ENCODE measurements at regions not wholly inside any gene's neighbourhood (a gene's known extent, or its start where the extent isn't known, plus 50 kb on each side); places are given as distances from the start of the nearest gene placed in this dataset.

DNA sequence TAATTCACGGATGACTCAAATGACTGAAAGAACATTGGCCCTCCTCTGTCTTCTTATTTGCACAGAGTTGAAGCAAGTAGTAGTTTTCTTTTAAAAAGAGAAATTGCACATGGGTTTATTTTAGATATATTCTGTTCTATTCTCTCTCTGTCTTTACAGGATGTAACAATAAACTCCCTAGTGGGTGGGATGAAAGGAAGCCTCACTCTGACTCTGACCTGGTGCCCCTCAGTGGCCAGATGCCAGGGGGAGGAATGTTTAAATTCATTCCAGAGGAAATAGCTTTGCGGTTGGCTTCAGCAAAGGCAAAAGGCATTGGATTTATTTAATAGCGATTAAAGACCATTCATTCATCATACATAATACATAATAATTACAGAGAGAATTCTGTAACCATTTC lies 156.4 kb upstream of the MTPN start:
- H3K79me2 ChIP-seq (ENCODE audit: low read depth) = no peaks in the 10 kb centered on the region
- no peak for DNase-seq
- no peak overlapping the region for H3K4me3 ChIP-seq
- H3K4me2 ChIP-seq = no peak overlapping the region
- H2AFZ ChIP-seq = no peak overlapping the region
- H3K27me3 ChIP-seq (ENCODE audit: insufficient read depth, low read depth) = no peaks in the 10 kb centered on the region; the same call in 1 of the 2 replicates
- no peaks in the 10 kb centered on the region; the same call in 1 of the 2 replicates for H3K9me3 ChIP-seq (ENCODE audit: insufficient read depth, low read depth)
- H3F3A ChIP-seq (ENCODE audit: insufficient read depth, low read depth) = no peaks in the 10 kb centered on the region
- H4K20me1 ChIP-seq (ENCODE audit: insufficient read depth) = no peaks in the 10 kb centered on the region
- no peak overlapping the region for H3K27ac ChIP-seq
- POLR2A ChIA-PET (ENCODE audit: unreplicated experiment) = no interaction called here
- CTCF ChIA-PET = no interaction called here
- H3K36me3 ChIP-seq (ENCODE audit: low read depth) = no peaks in the 10 kb centered on the region
- no peaks in the 10 kb centered on the region for H3K9me2 ChIP-seq (ENCODE audit: insufficient read depth)
- H3K4me1 ChIP-seq (replicated peaks; ENCODE audit: insufficient read depth) = no peaks in the 10 kb centered on the region
- intact Hi-C loops (cut with micrococcal nuclease; ENCODE audit: unreplicated experiment) = no loop called here
- TF ChIP-seq CTCF (conservative IDR thresholded peaks at IDR 0.05) (no peak), EZH2 (IDR thresholded peaks at IDR 0.05; ENCODE audit: low read depth) (no peak)
- BruUV-seq (replicated peaks) = no TSS peak

DNA sequence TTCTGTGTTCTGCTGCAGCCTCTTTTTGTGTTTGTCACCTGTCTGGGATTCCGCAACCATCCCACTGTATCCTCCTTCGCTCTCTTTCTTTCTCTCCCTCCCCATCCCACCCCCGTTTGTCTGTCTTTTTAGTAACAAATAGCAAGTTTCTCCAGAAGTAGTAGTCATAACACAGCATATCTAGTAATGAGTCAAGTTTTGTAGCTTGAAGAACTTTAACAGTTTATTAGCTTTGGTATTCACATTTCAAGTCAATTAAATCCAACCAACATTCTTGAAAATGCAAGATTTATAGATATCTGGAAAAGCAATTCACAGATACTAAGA lies 154.1 kb upstream of the MTPN start:
- no peaks in the 10 kb centered on the region for H3K9me2 ChIP-seq (ENCODE audit: insufficient read depth)
- no peak overlapping the region for H3K4me3 ChIP-seq
- H3K27ac ChIP-seq = no peak overlapping the region
- H2AFZ ChIP-seq = no peak overlapping the region
- no TSS peak for BruUV-seq (replicated peaks)
- H4K20me1 ChIP-seq (ENCODE audit: insufficient read depth) = no peaks in the 10 kb centered on the region
- no peaks in the 10 kb centered on the region for H3K36me3 ChIP-seq (ENCODE audit: low read depth)
- no peaks in the 10 kb centered on the region for H3K27me3 ChIP-seq (ENCODE audit: insufficient read depth, low read depth)
- H3K4me1 ChIP-seq (replicated peaks; ENCODE audit: insufficient read depth) = no peaks in the 10 kb centered on the region
- TF ChIP-seq CTCF (conservative IDR thresholded peaks at IDR 0.05) (no peak), EZH2 (IDR thresholded peaks at IDR 0.05; ENCODE audit: low read depth) (no peak)
- ChIA-PET CTCF (no interaction called here), POLR2A (ENCODE audit: unreplicated experiment) (no interaction called here)
- no peaks in the 10 kb centered on the region for H3K79me2 ChIP-seq (ENCODE audit: low read depth)
- intact Hi-C loops (cut with micrococcal nuclease; ENCODE audit: unreplicated experiment) = no loop called here
- no peak overlapping the region for H3K4me2 ChIP-seq
- no peaks in the 10 kb centered on the region for H3F3A ChIP-seq (ENCODE audit: insufficient read depth, low read depth)
- DNase-seq = no peak
- H3K9me3 ChIP-seq (ENCODE audit: insufficient read depth, low read depth) = no peaks in the 10 kb centered on the region; the same call in 1 of the 2 replicates

- BruUV-seq (replicated peaks) = no TSS peak
- Histone ChIP-seq H3K79me2 (ENCODE audit: low read depth) (no peaks in the 10 kb centered on the region), H3K27ac (no peak overlapping the region), H3K4me1 (replicated peaks; ENCODE audit: insufficient read depth) (no peaks in the 10 kb centered on the region), H2AFZ (no peak overlapping the region), H3K9me2 (ENCODE audit: insufficient read depth) (no peaks in the 10 kb centered on the region), H3K4me2 (no peak overlapping the region), H3K4me3 (no peak overlapping the region), H4K20me1 (ENCODE audit: insufficient read depth) (no peaks in the 10 kb centered on the region), H3K36me3 (ENCODE audit: low read depth) (no peaks in the 10 kb centered on the region), H3K27me3 (ENCODE audit: insufficient read depth, low read depth) (no peaks in the 10 kb centered on the region), H3F3A (ENCODE audit: insufficient read depth, low read depth) (no peaks in the 10 kb centered on the region), H3K9me3 (ENCODE audit: insufficient read depth, low read depth) (no peaks in the 10 kb centered on the region; the same call in 1 of the 2 replicates)
- intact Hi-C loops (cut with micrococcal nuclease; ENCODE audit: unreplicated experiment) = no loop called here
- POLR2A ChIA-PET (ENCODE audit: unreplicated experiment) = no interaction called here
- DNase-seq = no peak
- TF ChIP-seq EZH2 (IDR thresholded peaks at IDR 0.05; ENCODE audit: low read depth) (no peak), CTCF (conservative IDR thresholded peaks at IDR 0.05) (no peak)
- CTCF ChIA-PET = no interaction called here
Observed at GRCh38 chr7:136130511-136131303, 153.5 kb upstream of the MTPN start.

All from PC-9 (cell line).